H1 (cell line): ENCODE measurements at regions not wholly inside any gene's neighbourhood (a gene's known extent, or its start where the extent isn't known, plus 50 kb on each side); places are given as distances from the start of the nearest gene placed in this dataset.

ENCODE experiments used
- CTCF ChIA-PET: fragments of 300-600 bp; sonication (Branson Sonifier 250); formaldehyde crosslinking; loops from one replicate; lab custom pipeline; 2021; ENCODE audit not compliant: partially characterized antibody; lab: Charles Lee
- POLR2A ChIA-PET: fragments of 300-600 bp; sonication (Branson Sonifier 250); formaldehyde crosslinking; loops from one replicate; lab custom pipeline; 2021; ENCODE audit warnings: inconsistent platforms; ENCODE audit not compliant: partially characterized antibody; lab: Charles Lee
- DNase-seq, 2 experiments: peaks; one replicate each; pipeline versions ENCODE4 v3.0.0 to v3.0.0-alpha.2; 2010 to 2022; ENCODE audit warnings: low spot score in 2 of 2, low read depth in 1 of 2, mixed read lengths in 1 of 2
- FAIRE-seq: peaks from 2 replicates; lab custom pipeline; 2011; peaks lifted over from hg19 to GRCh38; lab: Jason Lieb, UNC
- H2AFZ ChIP-seq: 2 replicates; pipeline ENCODE4 v1.8.1; 2012; ENCODE audit warnings: low read length, inconsistent platforms
- H2AK5ac ChIP-seq: 2 replicates; pipeline ENCODE4 v1.6.1; 2013; ENCODE audit warnings: low read depth, low read length
- H2BK120ac ChIP-seq: replicated peaks from 2 replicates; pipeline ENCODE3; 2013; ENCODE audit warnings: low read depth, low read length, inconsistent platforms
- H2BK12ac ChIP-seq: 2 replicates; pipeline ENCODE4 v1.6.1; 2013; ENCODE audit warnings: low read depth, low read length
- H2BK15ac ChIP-seq: 2 replicates; pipeline ENCODE4 v1.6.1; 2013; ENCODE audit warnings: low read length
- H2BK20ac ChIP-seq: 2 replicates; pipeline ENCODE4 v1.6.1; 2013; ENCODE audit warnings: low read length
- H2BK5ac ChIP-seq: 2 replicates; pipeline ENCODE4 v1.6.1; 2013; ENCODE audit warnings: low read depth, low read length
- H3K14ac ChIP-seq: 2 replicates; pipeline ENCODE4 v1.6.1; 2013; ENCODE audit warnings: inconsistent platforms; ENCODE audit not compliant: insufficient read length
- H3K18ac ChIP-seq: 2 replicates; pipeline ENCODE4 v1.6.1; 2013; ENCODE audit warnings: low read length; ENCODE audit errors: extremely low read depth
- H3K23ac ChIP-seq: 2 replicates; pipeline ENCODE4 v1.6.1; 2013; ENCODE audit warnings: inconsistent platforms; ENCODE audit not compliant: insufficient read length
- H3K23me2 ChIP-seq: 2 replicates; pipeline ENCODE4 v1.6.1; 2013; ENCODE audit warnings: low read depth, low read length
- H3K27ac ChIP-seq: 2 replicates; pipeline ENCODE4 v1.6.1; 2011; ENCODE audit warnings: low read depth, low read length, inconsistent platforms
- H3K27me3 ChIP-seq, 4 experiments: replicated peaks in 1 of 4; 1 replicate in 1 of 4; 2 replicates in 3 of 4; pipeline versions ENCODE4 v1.6.1 to v1.8.1; 2011 to 2013; ENCODE audit warnings: low read length in 3 of 4, mild to moderate bottlenecking in 3 of 4, inconsistent platforms in 2 of 4, mixed read lengths in 2 of 4, moderate library complexity in 1 of 4; ENCODE audit not compliant: control insufficient read depth in 3 of 4, insufficient read depth in 3 of 4; ENCODE audit errors: extremely low read depth in 1 of 4
- H3K36me3 ChIP-seq, 4 experiments: 2 replicates each; pipeline versions ENCODE4 v1.6.1 to v1.8.1; 2011 to 2013; ENCODE audit warnings: mild to moderate bottlenecking in 4 of 4, low read length in 3 of 4, moderate library complexity in 2 of 4, control low read depth in 1 of 4, inconsistent platforms in 1 of 4; ENCODE audit not compliant: insufficient read depth in 4 of 4, control insufficient read depth in 2 of 4
- H3K4ac ChIP-seq: replicated peaks from 2 replicates; pipeline ENCODE3; 2013; ENCODE audit warnings: low read length, low read depth, mixed read lengths, inconsistent platforms; ENCODE audit not compliant: insufficient read length
- H3K4me1 ChIP-seq, 4 experiments: replicated peaks in 1 of 4; 1 replicate in 1 of 4; 2 replicates in 3 of 4; pipeline versions ENCODE4 v1.6.1 to v1.8.1; 2011 to 2013; ENCODE audit warnings: low read length in 3 of 4, inconsistent platforms in 2 of 4, mixed read lengths in 1 of 4; ENCODE audit not compliant: insufficient read depth in 4 of 4, control insufficient read depth in 3 of 4
- H3K4me2 ChIP-seq, 2 experiments: 2 replicates each; pipeline versions ENCODE4 v1.6.1 to v1.8.1; 2011 to 2013; ENCODE audit warnings: low read depth in 2 of 2, low read length in 2 of 2, control low read depth in 1 of 2, inconsistent platforms in 1 of 2, mild to moderate bottlenecking in 1 of 2; ENCODE audit not compliant: insufficient read depth in 1 of 2
- H3K4me3 ChIP-seq, 4 experiments: fragments of 200-600, 300-600 bp in 1 of 4; sonication (generic), shearing (Covaris generic), sonication (Bioruptor Twin) in 1 of 4; 2 replicates each; pipeline versions ENCODE4 v1.5.1 to v1.8.1; 2011 to 2016; ENCODE audit warnings: low read length in 4 of 4, low read depth in 3 of 4, control low read depth in 2 of 4, inconsistent platforms in 2 of 4, mild to moderate bottlenecking in 2 of 4, mixed read lengths in 1 of 4, moderate library complexity in 1 of 4; ENCODE audit not compliant: insufficient read depth in 2 of 4; ENCODE audit errors: extremely low read depth in 1 of 4
- H3K56ac ChIP-seq: replicated peaks from 2 replicates; pipeline ENCODE3; 2013; ENCODE audit warnings: low read depth, mild to moderate bottlenecking, mixed read lengths, low read length, inconsistent platforms; ENCODE audit not compliant: insufficient read length
- H3K79me1 ChIP-seq: 2 replicates; pipeline ENCODE4 v1.6.1; 2013; ENCODE audit warnings: low read depth, low read length, control low read depth
- H3K79me2 ChIP-seq, 2 experiments: 2 replicates each; pipeline versions ENCODE4 v1.6.1 to v1.8.1; 2012 to 2013; ENCODE audit warnings: low read length in 2 of 2, mild to moderate bottlenecking in 2 of 2, inconsistent platforms in 1 of 2; ENCODE audit not compliant: insufficient read depth in 2 of 2, control insufficient read depth in 1 of 2
- H3K9ac ChIP-seq, 4 experiments: replicated peaks in 1 of 4; 1 replicate in 1 of 4; 2 replicates in 3 of 4; pipeline versions ENCODE4 v1.6.1 to v1.8.1; 2011 to 2013; ENCODE audit warnings: low read depth in 3 of 4, low read length in 3 of 4, control low read depth in 2 of 4, mild to moderate bottlenecking in 2 of 4, moderate library complexity in 2 of 4, inconsistent platforms in 1 of 4; ENCODE audit errors: extremely low read depth in 1 of 4
- H3K9me3 ChIP-seq, 2 experiments: 2 replicates each; pipeline versions ENCODE4 v1.6.1 to v1.8.1; 2012 to 2013; ENCODE audit warnings: mild to moderate bottlenecking in 2 of 2, moderate library complexity in 2 of 2, control low read depth in 1 of 2, inconsistent platforms in 1 of 2, low read depth in 1 of 2, low read length in 1 of 2, mixed read lengths in 1 of 2; ENCODE audit not compliant: insufficient read depth in 2 of 2
- H4K20me1 ChIP-seq, 2 experiments: replicated peaks in 1 of 2; 2 replicates each; pipeline versions ENCODE3 to v1.8.1; 2011 to 2013; ENCODE audit warnings: inconsistent platforms in 2 of 2, low read length in 2 of 2, mild to moderate bottlenecking in 1 of 2; ENCODE audit not compliant: insufficient read depth in 2 of 2, control insufficient read depth in 1 of 2
- H4K5ac ChIP-seq: 2 replicates; pipeline ENCODE4 v1.6.1; 2013; ENCODE audit warnings: low read length, low read depth, mixed read lengths, inconsistent platforms; ENCODE audit not compliant: insufficient read length
- H4K8ac ChIP-seq: 2 replicates; pipeline ENCODE4 v1.8.0; 2013; ENCODE audit warnings: mild to moderate bottlenecking, moderate library complexity, low read length, inconsistent platforms; ENCODE audit not compliant: insufficient read depth; ENCODE audit errors: extremely low read depth
- H4K91ac ChIP-seq: replicated peaks from 2 replicates; pipeline ENCODE3; 2013; ENCODE audit warnings: low read length, mixed read lengths, inconsistent platforms; ENCODE audit not compliant: insufficient read length
- BACH1 ChIP-seq: IDR thresholded peaks from 2 replicates; pipeline ENCODE4 v1.6.1; 2012; ENCODE audit warnings: low read length, improper control_type of control experiment
- EGR1 ChIP-seq: IDR thresholded peaks from 2 replicates; pipeline ENCODE4 v1.6.1; 2011; ENCODE audit warnings: low read depth, low read length, borderline replicate concordance
- GABPA ChIP-seq: IDR thresholded peaks from 2 replicates; pipeline ENCODE4 v1.6.1; 2011; ENCODE audit warnings: mild to moderate bottlenecking, low read length, moderate library complexity, borderline replicate concordance; ENCODE audit not compliant: insufficient read depth
- GTF2F1 ChIP-seq: IDR thresholded peaks from 2 replicates; pipeline ENCODE4 v1.6.1; 2012; ENCODE audit warnings: low read depth, low read length, improper control_type of control experiment, borderline replicate concordance
- HDAC2 ChIP-seq, 2 experiments: fragments of 300-600 bp in 1 of 2; sonication (generic) in 1 of 2; IDR thresholded peaks; 2 replicates each; pipeline ENCODE4 v1.6.1; 2011 to 2012; ENCODE audit warnings: low read depth in 2 of 2, low read length in 2 of 2, mild to moderate bottlenecking in 2 of 2, moderate library complexity in 2 of 2, borderline replicate concordance in 1 of 2, inconsistent platforms in 1 of 2
- HDAC6 ChIP-seq: IDR thresholded peaks from one replicate; pipeline ENCODE4 v1.7.1; 2012; ENCODE audit warnings: low read depth, mild to moderate bottlenecking, inconsistent platforms, low read length, moderate library complexity
- KDM4A ChIP-seq: IDR thresholded peaks from one replicate; pipeline ENCODE4 v1.7.1; 2012; ENCODE audit warnings: low read depth, mild to moderate bottlenecking, moderate library complexity, low read length, inconsistent platforms; ENCODE audit not compliant: severe bottlenecking
- RBBP5 ChIP-seq: IDR thresholded peaks from 2 replicates; pipeline ENCODE4 v1.7.1; 2012; ENCODE audit warnings: low read depth, mild to moderate bottlenecking, inconsistent platforms, low read length, moderate library complexity, borderline replicate concordance
- WGBS, 2 experiments: shearing (Covaris generic) in 1 of 2; methylation state at CpG; one replicate each; pipeline versions ENCODE4 v1.1.6 to v1.1.7; 2013 to 2015; ENCODE audit warnings: low lambda C conversion rate in 2 of 2, mixed read lengths in 2 of 2, inconsistent platforms in 1 of 2, low coverage in 1 of 2, missing lambda C conversion rate in 1 of 2; ENCODE audit not compliant: insufficient replicate concordance in 2 of 2, insufficient coverage in 1 of 2, insufficient read length in 1 of 2; ENCODE audit errors: extremely low coverage in 1 of 2, missing lambda C conversion rate in 1 of 2; 5-methylcytosine and 5-hydroxymethylcytosine counted together
- TF ChIP-seq, protein P1 (sequence below): IDR thresholded peaks from 2 replicates; pipeline ENCODE4 v1.6.1; 2011; ENCODE audit warnings: low read depth, mild to moderate bottlenecking, low read length; ENCODE audit not compliant: insufficient read depth

DNA sequence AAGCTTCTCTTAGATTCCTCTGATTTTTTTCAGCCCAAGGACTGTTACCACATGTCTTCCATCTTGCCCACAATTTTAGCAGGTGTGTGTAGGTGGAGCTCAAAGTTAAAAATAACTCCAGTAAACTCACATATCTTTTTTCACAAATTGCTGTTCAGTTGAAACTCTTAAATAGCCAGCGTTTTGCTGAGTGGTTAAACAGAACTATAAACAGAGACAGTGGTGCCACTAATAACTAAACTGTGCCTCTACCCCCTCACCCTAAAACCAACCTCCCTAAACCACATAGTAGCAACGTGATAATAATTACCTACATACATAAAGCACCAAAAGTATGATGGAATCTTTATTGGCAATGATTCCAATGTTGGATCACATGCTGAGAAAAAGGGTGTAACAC is 525.1 kb downstream of the PDCD6IP start:
- Histone ChIP-seq H3K9me3 (no peaks in the 10 kb centered on the region), H3K27ac (no peak overlapping the region)
- TF ChIP-seq HDAC2 (IDR thresholded peaks at IDR 0.05; ENCODE audit: borderline replicate concordance in 1 of 2, low read depth in 2 of 2, low read length in 2 of 2) (no peak), KDM4A (no peak), RBBP5 (no peak), EGR1 (no peak), HDAC6 (no peak), GABPA (no peak), GTF2F1 (no peak), BACH1 (no peak)
- TF ChIP-seq, protein P1, sequence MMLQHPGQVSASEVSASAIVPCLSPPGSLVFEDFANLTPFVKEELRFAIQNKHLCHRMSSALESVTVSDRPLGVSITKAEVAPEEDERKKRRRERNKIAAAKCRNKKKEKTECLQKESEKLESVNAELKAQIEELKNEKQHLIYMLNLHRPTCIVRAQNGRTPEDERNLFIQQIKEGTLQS, result no peak

More for the DNA sequence above, 525.1 kb downstream of the PDCD6IP start:
- ChIA-PET POLR2A (no interaction called here), CTCF (interaction anchor here (1.2 kb wide), 1 partner anchor 16 kb away, joined by 5 read pairs; no protein-coding TSS in a partner anchor)
- H2BK20ac ChIP-seq, result no peak overlapping the region
- no peak overlapping the region for H2BK12ac ChIP-seq
- no peak overlapping the region for H3K56ac ChIP-seq
- H3K4me3 ChIP-seq, result no peak overlapping the region
- no peak overlapping the region for H2BK15ac ChIP-seq
- FAIRE-seq (no peak), DNase-seq (no peak)
- no peak overlapping the region for H3K14ac ChIP-seq
- WGBS, 2 experiments, result 84% methylated on average over 2 of the region's 2 CpGs; no CpG with 5 or more reads in 1 of the 2 experiments
- no peaks in the 10 kb centered on the region for H3K79me2 ChIP-seq
- H2AFZ ChIP-seq, result no peak overlapping the region
- no peak overlapping the region for H3K4me2 ChIP-seq
- H4K91ac ChIP-seq, result no peak overlapping the region
- no peak overlapping the region for H3K4ac ChIP-seq
- H4K20me1 ChIP-seq, result no peaks in the 10 kb centered on the region
- no peaks in the 10 kb centered on the region for H3K36me3 ChIP-seq
- no peak overlapping the region for H3K18ac ChIP-seq
- no peak overlapping the region for H4K5ac ChIP-seq
- no peak overlapping the region for H3K23ac ChIP-seq
- H2AK5ac ChIP-seq, result no peak overlapping the region
- no peaks in the 10 kb centered on the region for H3K23me2 ChIP-seq
- no peak overlapping the region for H3K9ac ChIP-seq
- H3K79me1 ChIP-seq, result no peaks in the 10 kb centered on the region
- no peak overlapping the region for H2BK5ac ChIP-seq
- no peak overlapping the region for H4K8ac ChIP-seq
- no peak overlapping the region for H2BK120ac ChIP-seq
- no peaks in the 10 kb centered on the region for H3K4me1 ChIP-seq
- H3K27me3 ChIP-seq, result no peaks in the 10 kb centered on the region
